Immature natural killer cell (primary cell): ENCODE measurements at regions not wholly inside any gene's neighbourhood (a gene's known extent, or its start where the extent isn't known, plus 50 kb on each side); places are given as distances from the start of the nearest gene placed in this dataset.
"Not testable (repeated sequence)": the region's sequence is repeated elsewhere in the genome, so short reads cannot be mapped to it uniquely, and the experiment has no call there.

Experiments used
- DNase-seq, 3 donors: peaks; one replicate each; pipeline ENCODE4 v3.0.0; 2022; ENCODE audit warnings: mixed read lengths in 1 of 3
- H3K27ac Mint-ChIP-seq, 6 donors: one replicate each; pipeline ENCODE4 v1.8.0; 2020; ENCODE audit warnings: mixed read lengths in 6 of 6, mild to moderate bottlenecking in 5 of 6, inconsistent platforms in 4 of 6, moderate library complexity in 3 of 6
- H3K27me3 Mint-ChIP-seq, 3 donors: one replicate each; pipeline ENCODE4 v1.8.0; 2020 to 2021; ENCODE audit warnings: low read depth in 3 of 3, mild to moderate bottlenecking in 3 of 3, mixed read lengths in 3 of 3, moderate library complexity in 3 of 3, inconsistent platforms in 1 of 3
- H3K36me3 Mint-ChIP-seq, 3 donors: one replicate each; pipeline ENCODE4 v1.8.0; 2020; ENCODE audit warnings: mixed read lengths in 3 of 3, inconsistent platforms in 2 of 3, mild to moderate bottlenecking in 2 of 3
- H3K4me1 Mint-ChIP-seq, 2 donors: one replicate each; pipeline ENCODE4 v1.8.0; 2020; ENCODE audit warnings: inconsistent platforms in 2 of 2, mild to moderate bottlenecking in 2 of 2, mixed read lengths in 2 of 2, moderate library complexity in 1 of 2
- H3K4me3 Mint-ChIP-seq, 5 donors: one replicate each; pipeline ENCODE4 v1.8.0; 2020; ENCODE audit warnings: mild to moderate bottlenecking in 5 of 5, mixed read lengths in 5 of 5, inconsistent platforms in 3 of 5, moderate library complexity in 3 of 5
- H3K9me3 Mint-ChIP-seq, 6 donors: one replicate each; pipeline ENCODE4 v1.8.0; 2020; ENCODE audit warnings: mild to moderate bottlenecking in 6 of 6, mixed read lengths in 6 of 6, inconsistent platforms in 4 of 6, moderate library complexity in 3 of 6

- no peaks in the 10 kb centered on the region for H3K27me3 Mint-ChIP-seq
- H3K4me1 Mint-ChIP-seq = no peaks in the 10 kb centered on the region
- no peak for DNase-seq
- H3K9me3 Mint-ChIP-seq = peaks cover 0 to 26% (median 11%) of the 10 kb centered on the region in 6 donors
- H3K36me3 Mint-ChIP-seq = no peaks in the 10 kb centered on the region
- no peak overlapping the region for H3K27ac Mint-ChIP-seq
- no peak overlapping the region for H3K4me3 Mint-ChIP-seq
Measured at GRCh38 chr14:40009771-40010170, 577.5 kb upstream of the FBXO33 start.

GRCh38 chr14:40008345-40008744, 576.1 kb upstream of the FBXO33 start:
- not testable (repeated sequence) for H3K36me3 Mint-ChIP-seq, H3K4me3 Mint-ChIP-seq, H3K27ac Mint-ChIP-seq, H3K4me1 Mint-ChIP-seq, DNase-seq, H3K27me3 Mint-ChIP-seq
- peaks cover 3 to 27% (median 9%) of the 10 kb centered on the region in 6 donors for H3K9me3 Mint-ChIP-seq

- H3K27ac Mint-ChIP-seq = no peak overlapping the region
- H3K9me3 Mint-ChIP-seq = peaks cover 0 to 25% (median 6%) of the 10 kb centered on the region in 6 donors
- no peak for DNase-seq
- no peak overlapping the region for H3K4me3 Mint-ChIP-seq
- H3K36me3 Mint-ChIP-seq = peaks cover 0 to 3% (median 0%) of the 10 kb centered on the region in 3 donors
- no peaks in the 10 kb centered on the region for H3K27me3 Mint-ChIP-seq
- H3K4me1 Mint-ChIP-seq = no peaks in the 10 kb centered on the region
Measured at GRCh38 chr14:40004871-40005500, 572.8 kb upstream of the FBXO33 start.

GRCh38 chr14:40003773-40004172, 571.5 kb upstream of the FBXO33 start:
- no peaks in the 10 kb centered on the region for H3K4me1 Mint-ChIP-seq
- H3K9me3 Mint-ChIP-seq = peaks cover 1 to 23% (median 6%) of the 10 kb centered on the region in 6 donors
- H3K27ac Mint-ChIP-seq = no peak overlapping the region
- H3K4me3 Mint-ChIP-seq = no peak overlapping the region
- H3K27me3 Mint-ChIP-seq = no peaks in the 10 kb centered on the region
- no peak for DNase-seq
- peaks cover 0 to 3% (median 0%) of the 10 kb centered on the region in 3 donors for H3K36me3 Mint-ChIP-seq

- H3K36me3 Mint-ChIP-seq = peaks cover 0 to 3% (median 0%) of the 10 kb centered on the region in 3 donors
- DNase-seq = no peak
- no peaks in the 10 kb centered on the region for H3K4me1 Mint-ChIP-seq
- H3K4me3 Mint-ChIP-seq = no peak overlapping the region
- H3K27me3 Mint-ChIP-seq = peaks cover 0 to 3% (median 2%) of the 10 kb centered on the region in 3 donors
- H3K27ac Mint-ChIP-seq = no peak overlapping the region
- peaks cover 0 to 27% (median 7%) of the 10 kb centered on the region in 6 donors for H3K9me3 Mint-ChIP-seq
Measured at GRCh38 chr14:39998854-39999253, 566.6 kb upstream of the FBXO33 start.

- Mint-ChIP-seq H3K36me3 (peaks cover 0 to 3% (median 0%) of the 10 kb centered on the region in 3 donors), H3K4me3 (no peak overlapping the region), H3K27ac (no peak overlapping the region), H3K9me3 (peaks cover 2 to 27% (median 8%) of the 10 kb centered on the region in 6 donors), H3K4me1 (no peaks in the 10 kb centered on the region), H3K27me3 (peaks cover 0 to 4% (median 3%) of the 10 kb centered on the region in 3 donors)
- DNase-seq = no peak
Measured at GRCh38 chr14:39998114-39998513, 565.9 kb upstream of the FBXO33 start.

GRCh38 chr14:39991041-39991440, 558.8 kb upstream of the FBXO33 start:
- Mint-ChIP-seq H3K27ac (no peak overlapping the region), H3K27me3 (peaks cover 0 to 4% (median 0%) of the 10 kb centered on the region in 3 donors), H3K4me1 (no peaks in the 10 kb centered on the region), H3K4me3 (no peak overlapping the region), H3K36me3 (no peaks in the 10 kb centered on the region), H3K9me3 (peaks cover 0 to 16% (median 10%) of the 10 kb centered on the region in 6 donors)
- DNase-seq = no peak

- Mint-ChIP-seq H3K27me3 (peaks cover 0 to 3% (median 0%) of the 10 kb centered on the region in 3 donors), H3K9me3 (peaks cover 0 to 12% (median 7%) of the 10 kb centered on the region in 6 donors), H3K4me1 (no peaks in the 10 kb centered on the region), H3K36me3 (no peaks in the 10 kb centered on the region), H3K27ac (no peak overlapping the region), H3K4me3 (no peak overlapping the region)
- no peak for DNase-seq
Measured at GRCh38 chr14:39988939-39989338, 556.7 kb upstream of the FBXO33 start.

GRCh38 chr14:39984323-39984722, 552.1 kb upstream of the FBXO33 start:
- H3K4me3 Mint-ChIP-seq = no peak overlapping the region
- H3K36me3 Mint-ChIP-seq = no peaks in the 10 kb centered on the region
- H3K9me3 Mint-ChIP-seq = peaks cover 0 to 8% (median 0%) of the 10 kb centered on the region in 6 donors
- no peaks in the 10 kb centered on the region for H3K4me1 Mint-ChIP-seq
- no peaks in the 10 kb centered on the region for H3K27me3 Mint-ChIP-seq
- no peak for DNase-seq
- no peak overlapping the region for H3K27ac Mint-ChIP-seq

- Mint-ChIP-seq H3K9me3 (peaks cover 0 to 4% (median 1%) of the 10 kb centered on the region in 6 donors), H3K27ac (no peak overlapping the region)
Measured at GRCh38 chr14:39977198-39977597, 545.0 kb upstream of the FBXO33 start.

GRCh38 chr14:39974036-39974435, 541.8 kb upstream of the FBXO33 start:
- Mint-ChIP-seq H3K4me3 (no peak overlapping the region), H3K27me3 (peaks cover 0 to 3% (median 0%) of the 10 kb centered on the region in 3 donors)

More at GRCh38 chr14:39977198-39977597, 545.0 kb upstream of the FBXO33 start:
- no peaks in the 10 kb centered on the region for H3K36me3 Mint-ChIP-seq
- H3K27me3 Mint-ChIP-seq = peaks cover 0 to 3% (median 0%) of the 10 kb centered on the region in 3 donors
- H3K4me3 Mint-ChIP-seq = no peak overlapping the region
- no peak for DNase-seq
- H3K4me1 Mint-ChIP-seq = no peaks in the 10 kb centered on the region

GRCh38 chr14:39972704-39973103, 540.5 kb upstream of the FBXO33 start:
- H3K27me3 Mint-ChIP-seq = peaks cover 0 to 3% (median 2%) of the 10 kb centered on the region in 3 donors
- H3K4me1 Mint-ChIP-seq = no peaks in the 10 kb centered on the region
- H3K4me3 Mint-ChIP-seq = no peak overlapping the region
- DNase-seq = no peak
- no peaks in the 10 kb centered on the region for H3K36me3 Mint-ChIP-seq
- H3K27ac Mint-ChIP-seq = no peak overlapping the region
- H3K9me3 Mint-ChIP-seq = peaks cover 0 to 16% (median 5%) of the 10 kb centered on the region in 6 donors

More at GRCh38 chr14:39974036-39974435, 541.8 kb upstream of the FBXO33 start:
- Mint-ChIP-seq H3K9me3 (peaks cover 0 to 11% (median 4%) of the 10 kb centered on the region in 6 donors), H3K36me3 (no peaks in the 10 kb centered on the region), H3K27ac (no peak overlapping the region), H3K4me1 (no peaks in the 10 kb centered on the region)
- DNase-seq = no peak

GRCh38 chr14:39967885-39968284, 535.7 kb upstream of the FBXO33 start:
- H3K27ac Mint-ChIP-seq = no peak overlapping the region

GRCh38 chr14:39957987-39958386, 525.8 kb upstream of the FBXO33 start:
- H3K4me1 Mint-ChIP-seq = no peaks in the 10 kb centered on the region
- H3K9me3 Mint-ChIP-seq = peaks cover 10 to 52% (median 23%) of the 10 kb centered on the region in 6 donors
- no peaks in the 10 kb centered on the region for H3K27me3 Mint-ChIP-seq

More at GRCh38 chr14:39967885-39968284, 535.7 kb upstream of the FBXO33 start:
- Mint-ChIP-seq H3K36me3 (no peaks in the 10 kb centered on the region), H3K4me3 (no peak overlapping the region), H3K4me1 (no peaks in the 10 kb centered on the region), H3K9me3 (peaks cover 0 to 16% (median 4%) of the 10 kb centered on the region in 6 donors), H3K27me3 (peaks cover 0 to 3% (median 2%) of the 10 kb centered on the region in 3 donors)
- DNase-seq = no peak

More at GRCh38 chr14:39957987-39958386, 525.8 kb upstream of the FBXO33 start:
- DNase-seq = no peak
- no peaks in the 10 kb centered on the region for H3K36me3 Mint-ChIP-seq
- no peak overlapping the region for H3K4me3 Mint-ChIP-seq
- H3K27ac Mint-ChIP-seq = no peak overlapping the region
